ENCODE measurements at regions not wholly inside any gene's neighbourhood (a gene's known extent, or its start where the extent isn't known, plus 50 kb on each side); places are given as distances from the start of the nearest gene placed in this dataset.

- Histone ChIP-seq H3K4me1 (no peaks in the 10 kb centered on the region), H3K36me3 (no peaks in the 10 kb centered on the region), H3K9me3 (peaks cover 0 to 5% (median 0%) of the 10 kb centered on the region in 8 donors), H3K27me3 (replicated peaks in 1 of 7) (no peaks in the 10 kb centered on the region), H3K27ac (no peak overlapping the region), H3K4me3 (no peak overlapping the region)
- intact Hi-C loops (cut with DNase I; ENCODE audit: low total_unique reads) = no loop called here
- 87 to 93% (median 90%) methylated on average over 2 of the region's 2 CpGs for WGBS, 5 donors
- no peak for DNase-seq
- TF ChIP-seq CTCF (IDR thresholded peaks at IDR 0.05 in 8 of 11, conservative IDR thresholded peaks at IDR 0.05 in 3 of 11) = no peak
- no peak for TF ChIP-seq POLR2A (IDR thresholded peaks at IDR 0.05)
- TF ChIP-seq POLR2AphosphoS5 (IDR thresholded peaks at IDR 0.05) = no peak
These were observed 49.9 kb upstream of the AHR start for GRCh38 chr7:17248527-17248926.

Small RNAs in the stretch of these regions (small RNA-seq; reads per million reads assigned to genes)
- 0 reads per million in 4 donors for gene RF00017

Data from spleen (tissue), 11 donors.